Loucy (cell line): ENCODE measurements at regions not wholly inside any gene's neighbourhood (a gene's known extent, or its start where the extent isn't known, plus 50 kb on each side); places are given as distances from the start of the nearest gene placed in this dataset.
"Not testable (repeated sequence)": the region's sequence is repeated elsewhere in the genome, so short reads cannot be mapped to it uniquely, and the experiment has no call there.

ENCODE experiments used
- H2AFZ ChIP-seq: fragments of 200-600 bp; sonication (generic); 2 replicates; pipeline ENCODE4 v1.6.0; 2016; ENCODE audit warnings: antibody characterized with exemption, mild to moderate bottlenecking, low read length, moderate library complexity
- H3F3A ChIP-seq: fragments of 200-600 bp; 2 replicates; pipeline ENCODE4 v1.6.0; 2016; ENCODE audit warnings: antibody characterized with exemption, low read depth, mild to moderate bottlenecking
- H3K27me3 ChIP-seq: fragments of 200-600 bp; sonication (generic); 2 replicates; pipeline ENCODE4 v1.6.1; 2014; ENCODE audit warnings: low read length, mild to moderate bottlenecking; ENCODE audit not compliant: insufficient read depth, poor library complexity, severe bottlenecking
- H3K36me3 ChIP-seq: fragments of 200-600 bp; sonication (generic); 2 replicates; pipeline ENCODE4 v1.6.1; 2016; ENCODE audit warnings: low read length; ENCODE audit not compliant: insufficient read depth
- H3K4me1 ChIP-seq: fragments of 200-600 bp; sonication (generic); 2 replicates; pipeline ENCODE4 v1.5.1; 2014; ENCODE audit warnings: low read length, mild to moderate bottlenecking; ENCODE audit not compliant: insufficient read depth, poor library complexity, severe bottlenecking
- H3K4me2 ChIP-seq: fragments of 200-600 bp; sonication (generic); 2 replicates; pipeline ENCODE4 v1.6.0; 2014; ENCODE audit warnings: antibody characterized with exemption, low read length, low read depth, mild to moderate bottlenecking; ENCODE audit not compliant: poor library complexity, severe bottlenecking
- H3K4me3 ChIP-seq: fragments of 200-600 bp; sonication (generic); 2 replicates; pipeline ENCODE4 v1.5.1; 2014; ENCODE audit warnings: low read length, mild to moderate bottlenecking, mixed read lengths; ENCODE audit not compliant: poor library complexity, severe bottlenecking
- H3K79me2 ChIP-seq: fragments of 200-600 bp; sonication (generic); 2 replicates; pipeline ENCODE4 v1.6.1; 2014; ENCODE audit warnings: low read length; ENCODE audit not compliant: insufficient read depth
- H3K9ac ChIP-seq: fragments of 200-600 bp; sonication (generic); 2 replicates; pipeline ENCODE4 v1.6.0; 2014; ENCODE audit warnings: mild to moderate bottlenecking, low read depth, low read length, moderate library complexity; ENCODE audit not compliant: poor library complexity, severe bottlenecking
- H3K9me2 ChIP-seq: fragments of 200-600 bp; sonication (generic); replicated peaks from 2 replicates; pipeline ENCODE4 v1.6.1; 2016; ENCODE audit warnings: low read depth, low read length, mixed read lengths
- H3K9me3 ChIP-seq: fragments of 200-600 bp; sonication (generic); 2 replicates; pipeline ENCODE4 v1.6.1; 2014; ENCODE audit warnings: mild to moderate bottlenecking, antibody characterized with exemption, low read length, low read depth; ENCODE audit not compliant: insufficient read depth
- H4K20me1 ChIP-seq: fragments of 200-600 bp; sonication (generic); 2 replicates; pipeline ENCODE4 v1.6.0; 2014; ENCODE audit warnings: antibody characterized with exemption, low read length, mild to moderate bottlenecking; ENCODE audit not compliant: insufficient read depth, poor library complexity, severe bottlenecking
- CTCF ChIP-seq: fragments of 200-600 bp; sonication (generic); conservative IDR thresholded peaks from 2 replicates; pipeline ENCODE4 v1.5.1; 2014; ENCODE audit warnings: mild to moderate bottlenecking, antibody characterized with exemption, low read length
- EZH2phosphoT487 ChIP-seq: fragments of 200-600 bp; IDR thresholded peaks from 2 replicates; pipeline ENCODE4 v1.6.1; 2018; ENCODE audit warnings: antibody characterized with exemption, mild to moderate bottlenecking, moderate library complexity, borderline replicate concordance

- Histone ChIP-seq H3K4me1 (no peaks in the 10 kb centered on the region), H3K36me3 (no peaks in the 10 kb centered on the region), H3K27me3 (no peaks in the 10 kb centered on the region), H4K20me1 (no peaks in the 10 kb centered on the region), H3K79me2 (no peaks in the 10 kb centered on the region), H2AFZ (no peak overlapping the region), H3K4me3 (no peak overlapping the region), H3K4me2 (no peak overlapping the region), H3K9ac (no peak overlapping the region), H3K9me3 (no peaks in the 10 kb centered on the region), H3K9me2 (no peaks in the 10 kb centered on the region), H3F3A (no peaks in the 10 kb centered on the region)
- no peak for TF ChIP-seq CTCF
- no peak for TF ChIP-seq EZH2phosphoT487
Observed at GRCh38 chr1:90349510-90349909, 354.6 kb downstream of the ZNF326 start.

GRCh38 chr1:90348934-90349333, 354.0 kb downstream of the ZNF326 start:
- Histone ChIP-seq H3K36me3 (no peaks in the 10 kb centered on the region), H2AFZ (no peak overlapping the region), H3K9me2 (no peaks in the 10 kb centered on the region), H3K9ac (no peak overlapping the region), H3K27me3 (no peaks in the 10 kb centered on the region), H4K20me1 (no peaks in the 10 kb centered on the region), H3F3A (no peaks in the 10 kb centered on the region), H3K9me3 (no peaks in the 10 kb centered on the region), H3K4me3 (no peak overlapping the region), H3K4me2 (no peak overlapping the region), H3K4me1 (no peaks in the 10 kb centered on the region), H3K79me2 (no peaks in the 10 kb centered on the region)
- TF ChIP-seq CTCF (no peak), EZH2phosphoT487 (no peak)

GRCh38 chr1:90348459-90348858, 353.5 kb downstream of the ZNF326 start:
- H3K9ac ChIP-seq, H3F3A ChIP-seq, H4K20me1 ChIP-seq, H3K4me1 ChIP-seq, H3K9me3 ChIP-seq, H3K27me3 ChIP-seq, H3K79me2 ChIP-seq, H3K4me3 ChIP-seq, H3K9me2 ChIP-seq, H3K36me3 ChIP-seq, H3K4me2 ChIP-seq, H2AFZ ChIP-seq: not testable (repeated sequence)

- no peak for TF ChIP-seq CTCF
- TF ChIP-seq EZH2phosphoT487, result no peak
- Histone ChIP-seq H3K4me2 (no peak overlapping the region), H3K4me3 (no peak overlapping the region), H3K9me2 (no peaks in the 10 kb centered on the region), H3K79me2 (no peaks in the 10 kb centered on the region), H3K4me1 (no peaks in the 10 kb centered on the region), H4K20me1 (no peaks in the 10 kb centered on the region), H3K9me3 (no peaks in the 10 kb centered on the region), H3F3A (no peaks in the 10 kb centered on the region), H3K27me3 (no peaks in the 10 kb centered on the region), H3K36me3 (no peaks in the 10 kb centered on the region), H3K9ac (no peak overlapping the region), H2AFZ (no peak overlapping the region)
Observed at GRCh38 chr1:90347366-90347765, 352.5 kb downstream of the ZNF326 start.
